GM21367 (cell line): ENCODE measurements at regions not wholly inside any gene's neighbourhood (a gene's known extent, or its start where the extent isn't known, plus 50 kb on each side); places are given as distances from the start of the nearest gene placed in this dataset.

Source experiments
- ATAC-seq: cut with Tn5 transposase; IDR thresholded peaks from one replicate; pipeline ENCODE4 v1.9.1; 2021; ENCODE audit not compliant: unreplicated experiment

DNA sequence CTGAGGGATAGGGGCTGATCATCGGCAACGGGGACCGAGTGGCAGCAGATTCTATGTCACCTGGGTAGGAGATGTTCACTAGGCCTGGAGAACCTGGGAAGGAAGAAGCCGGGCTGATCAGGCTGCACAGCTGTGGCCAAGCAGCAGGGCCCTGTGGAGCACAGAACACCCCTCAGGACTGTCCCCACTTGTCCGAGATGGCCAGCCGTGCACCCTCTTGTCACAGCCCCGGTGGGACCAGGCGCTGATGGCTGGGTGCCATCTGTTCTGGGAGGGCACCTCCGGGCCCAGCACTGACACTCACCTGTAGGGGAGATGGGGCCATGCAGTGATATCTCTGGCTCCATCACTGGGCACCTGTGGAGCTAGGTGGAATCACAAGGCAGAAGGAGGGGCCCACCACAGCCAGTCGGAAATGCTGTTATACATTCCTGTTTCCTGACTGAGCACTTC is 217.9 kb upstream of the RAB6C start:
- ATAC-seq: no peak

- no peak for ATAC-seq
These were observed 216.9 kb upstream of the RAB6C start for GRCh38 chr2:129762386-129763189.

DNA sequence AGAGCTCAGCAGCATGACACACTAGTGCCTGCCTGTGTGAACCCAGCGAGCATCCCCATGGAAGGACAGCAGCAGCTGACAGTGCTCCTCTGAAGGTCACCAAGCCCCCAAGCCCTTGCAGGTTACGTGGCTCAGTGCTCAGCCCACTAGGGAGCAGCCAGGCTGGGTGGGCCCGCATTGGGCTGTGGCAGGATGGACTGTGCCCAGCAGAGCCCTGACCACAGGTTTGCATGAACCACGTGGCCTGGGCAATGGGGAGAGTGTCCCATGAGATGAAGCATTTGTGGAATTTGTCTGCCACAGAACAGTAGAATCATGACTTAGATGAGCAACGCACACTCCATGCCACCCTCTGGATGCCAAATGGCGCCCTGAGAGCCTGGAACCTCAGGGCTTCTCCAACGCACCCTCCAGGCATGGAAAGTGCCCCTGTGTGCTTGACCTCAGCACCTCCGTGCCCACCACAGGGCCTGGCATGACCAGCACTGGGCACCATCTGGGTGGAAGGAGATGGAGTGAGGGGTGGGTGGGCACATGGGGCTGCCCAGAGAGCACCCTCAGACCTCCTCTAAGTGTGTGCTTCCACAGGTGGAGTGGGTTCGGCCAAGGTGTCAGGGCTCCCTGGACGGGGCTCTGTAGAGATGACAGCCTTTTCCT is 216.1 kb upstream of the RAB6C start:
- no peak for ATAC-seq

GRCh38 chr2:129763966-129764365 is 215.5 kb upstream of the RAB6C start:
- ATAC-seq: no peak

- ATAC-seq: no peak
These were observed 214.8 kb upstream of the RAB6C start for GRCh38 chr2:129764376-129765325.

GRCh38 chr2:129765326-129765677 is 214.2 kb upstream of the RAB6C start:
- no peak for ATAC-seq

GRCh38 chr2:129765678-129766351 is 213.7 kb upstream of the RAB6C start:
- no peak for ATAC-seq

GRCh38 chr2:129766374-129766993 is 213.0 kb upstream of the RAB6C start:
- ATAC-seq: no peak

DNA sequence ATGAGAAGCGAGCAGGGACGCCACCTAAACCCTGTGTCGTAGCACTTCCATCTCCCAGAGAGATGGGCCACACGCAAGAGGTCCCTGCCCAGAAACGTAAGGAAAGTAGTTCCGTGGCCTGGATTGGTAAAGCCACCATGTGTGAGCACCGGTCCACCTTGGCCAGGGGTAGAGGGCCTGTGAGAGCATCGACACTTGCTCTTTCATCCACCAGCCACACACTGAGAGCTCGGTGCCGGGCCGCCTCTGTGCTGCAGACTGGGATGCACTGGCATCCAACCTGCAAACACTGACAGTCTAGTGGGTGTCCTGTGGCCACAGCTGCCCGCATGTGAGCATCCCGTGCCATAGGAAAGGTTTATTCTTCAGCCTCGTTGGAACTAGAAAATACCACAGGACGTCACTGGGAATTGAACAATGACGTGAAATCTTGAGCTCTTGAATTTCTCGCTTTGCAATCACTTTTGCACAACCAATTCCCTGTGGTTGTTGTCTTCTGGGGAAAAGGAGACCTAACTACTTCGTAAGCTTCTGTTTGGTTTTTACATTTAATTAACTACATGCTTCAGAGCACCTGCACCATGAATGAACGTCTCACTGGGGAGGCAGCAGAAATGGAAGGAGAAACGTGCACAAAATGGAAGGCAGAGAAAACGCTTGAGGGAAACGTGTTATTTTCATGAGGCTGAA is 212.0 kb upstream of the RAB6C start:
- ATAC-seq: no peak

GRCh38 chr2:129768036-129768386 is 211.5 kb upstream of the RAB6C start:
- ATAC-seq: no peak

- no peak for ATAC-seq
These were observed 210.8 kb upstream of the RAB6C start for GRCh38 chr2:129768485-129769184.

- no peak for ATAC-seq
These were observed 210.1 kb upstream of the RAB6C start for GRCh38 chr2:129769185-129769991.

GRCh38 chr2:129771418-129772189 is 207.9 kb upstream of the RAB6C start:
- no peak for ATAC-seq

DNA sequence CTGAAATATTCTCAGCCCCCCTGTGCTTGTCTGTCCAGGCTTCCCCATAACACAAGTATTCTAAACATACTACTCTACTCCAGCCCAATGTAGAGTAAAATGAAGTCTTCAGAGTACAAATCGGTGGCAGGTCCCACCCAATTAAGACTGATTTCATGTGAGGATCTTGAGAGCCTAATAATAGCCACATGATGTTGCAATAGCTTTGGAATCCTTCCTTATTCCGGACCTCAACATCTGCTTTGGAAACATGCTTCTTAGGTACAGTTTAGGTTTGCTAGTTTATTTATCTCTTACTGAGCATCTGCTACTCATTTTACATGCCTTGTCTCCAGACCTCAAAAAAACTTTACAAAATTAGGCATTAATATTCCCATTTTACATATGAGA is 207.3 kb upstream of the RAB6C start:
- ATAC-seq: no peak

GRCh38 chr2:129775952-129776653 is 203.4 kb upstream of the RAB6C start:
- ATAC-seq: no peak

DNA sequence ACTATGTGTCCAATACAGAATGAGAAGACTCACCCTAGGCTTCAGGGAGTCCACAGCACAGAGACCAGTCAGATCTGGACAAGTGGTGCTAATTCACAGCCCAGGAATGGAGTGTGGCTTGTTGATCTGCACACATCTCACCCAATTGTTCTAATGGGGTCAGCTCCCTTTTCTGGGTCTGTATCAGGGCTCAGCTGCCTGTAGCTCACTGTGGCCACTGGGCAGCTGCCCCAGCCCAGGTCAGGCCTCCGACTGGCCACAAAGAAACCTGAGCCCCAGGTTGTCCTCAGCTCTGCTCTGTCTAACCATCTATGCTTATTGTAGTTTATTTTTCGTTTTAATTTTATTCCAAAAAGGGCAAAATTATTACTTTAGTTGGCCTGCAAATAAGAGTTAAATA is 202.3 kb upstream of the RAB6C start:
- no peak for ATAC-seq
